Stomach smooth muscle (tissue), 2 donors: ENCODE measurements at regions not wholly inside any gene's neighbourhood (a gene's known extent, or its start where the extent isn't known, plus 50 kb on each side); places are given as distances from the start of the nearest gene placed in this dataset.

Experiments
- H3K27ac ChIP-seq: one replicate; pipeline ENCODE4 v1.7.0; 2013; ENCODE audit warnings: mild to moderate bottlenecking, low read length, inconsistent platforms
- H3K27me3 ChIP-seq, 2 donors: one replicate each; pipeline ENCODE4 v1.7.0; 2013; ENCODE audit warnings: low read length in 2 of 2; ENCODE audit not compliant: insufficient read depth in 2 of 2, control insufficient read depth in 1 of 2
- H3K36me3 ChIP-seq, 2 donors: one replicate each; pipeline ENCODE4 v1.7.0; 2013; ENCODE audit warnings: low read length in 2 of 2; ENCODE audit not compliant: control insufficient read depth in 2 of 2, insufficient read depth in 2 of 2
- H3K4me1 ChIP-seq: one replicate; pipeline ENCODE4 v1.7.0; 2013; ENCODE audit warnings: low read length; ENCODE audit not compliant: control insufficient read depth, insufficient read depth
- H3K4me3 ChIP-seq, 2 donors: one replicate each; pipeline ENCODE4 v1.7.0; 2013; ENCODE audit warnings: low read length in 2 of 2
- H3K9ac ChIP-seq, 2 donors: one replicate each; pipeline ENCODE4 v1.7.0; 2013; ENCODE audit warnings: low read length in 2 of 2, mild to moderate bottlenecking in 1 of 2
- H3K9me3 ChIP-seq, 2 donors: one replicate each; pipeline ENCODE4 v1.7.0; 2013; ENCODE audit warnings: low read length in 2 of 2; ENCODE audit not compliant: control insufficient read depth in 2 of 2
- donor health status: healthy.
- donor health status: Pancreatic carcinoma.

GRCh38 chr3:162498626-162499025 is 1002.0 kb downstream of the OTOL1 start:
- Histone ChIP-seq H3K9me3 (peaks cover 0 to 2% of the 10 kb centered on the region in 2 donors), H3K4me1 (no peaks in the 10 kb centered on the region), H3K27ac (no peak overlapping the region), H3K4me3 (no peak overlapping the region), H3K9ac (no peak overlapping the region), H3K36me3 (no peaks in the 10 kb centered on the region), H3K27me3 (no peaks in the 10 kb centered on the region)

- Histone ChIP-seq H3K9ac (no peak overlapping the region), H3K36me3 (no peaks in the 10 kb centered on the region), H3K4me1 (no peaks in the 10 kb centered on the region), H3K27me3 (no peaks in the 10 kb centered on the region), H3K27ac (no peak overlapping the region), H3K4me3 (no peak overlapping the region), H3K9me3 (no peaks in the 10 kb centered on the region)
Measured at GRCh38 chr3:162507397-162507796, 1010.8 kb downstream of the OTOL1 start.

- H3K9me3 ChIP-seq = no peaks in the 10 kb centered on the region
- no peaks in the 10 kb centered on the region for H3K27me3 ChIP-seq
- no peaks in the 10 kb centered on the region for H3K4me1 ChIP-seq
- no peak overlapping the region for H3K27ac ChIP-seq
- no peak overlapping the region for H3K4me3 ChIP-seq
- H3K36me3 ChIP-seq = no peaks in the 10 kb centered on the region
- no peak overlapping the region for H3K9ac ChIP-seq
Measured at GRCh38 chr3:162512488-162512887, 1015.9 kb downstream of the OTOL1 start.

- Histone ChIP-seq H3K36me3 (no peaks in the 10 kb centered on the region), H3K27ac (no peak overlapping the region), H3K27me3 (no peaks in the 10 kb centered on the region), H3K4me3 (no peak overlapping the region), H3K4me1 (no peaks in the 10 kb centered on the region), H3K9ac (no peak overlapping the region), H3K9me3 (no peaks in the 10 kb centered on the region)
Measured at GRCh38 chr3:162517110-162517509, 1020.5 kb downstream of the OTOL1 start.

DNA sequence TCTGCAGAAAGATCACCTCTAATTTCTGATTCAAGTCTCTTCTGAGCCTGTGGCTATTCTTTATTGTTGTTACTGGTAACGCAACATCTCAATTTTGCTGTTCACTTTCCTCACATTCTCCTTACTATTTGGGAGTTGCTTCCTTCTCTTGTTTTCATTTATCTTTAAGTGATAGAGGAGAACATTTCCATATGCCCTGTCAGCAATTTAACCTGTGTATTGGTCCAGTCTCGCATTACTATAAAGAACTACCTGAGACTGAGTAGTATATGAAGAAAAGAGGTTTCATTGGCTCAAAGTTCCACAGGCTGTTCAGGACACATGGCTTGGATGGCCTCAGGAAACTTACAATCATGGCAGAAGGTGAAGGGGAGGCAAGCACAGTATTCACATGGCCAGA is 1025.1 kb downstream of the OTOL1 start:
- no peaks in the 10 kb centered on the region for H3K36me3 ChIP-seq
- no peaks in the 10 kb centered on the region for H3K9me3 ChIP-seq
- H3K9ac ChIP-seq = no peak overlapping the region
- no peak overlapping the region for H3K4me3 ChIP-seq
- H3K27ac ChIP-seq = no peak overlapping the region
- peaks cover 3% of the 10 kb centered on the region for H3K4me1 ChIP-seq
- no peaks in the 10 kb centered on the region for H3K27me3 ChIP-seq

- no peak overlapping the region for H3K9ac ChIP-seq
- H3K9me3 ChIP-seq = no peaks in the 10 kb centered on the region
- H3K4me1 ChIP-seq = peaks cover 3% of the 10 kb centered on the region
- H3K27ac ChIP-seq = no peak overlapping the region
- H3K27me3 ChIP-seq = no peaks in the 10 kb centered on the region
- H3K4me3 ChIP-seq = no peak overlapping the region
- no peaks in the 10 kb centered on the region for H3K36me3 ChIP-seq
Measured at GRCh38 chr3:162525066-162525742, 1028.6 kb downstream of the OTOL1 start.

- no peaks in the 10 kb centered on the region for H3K36me3 ChIP-seq
- peaks cover 3% of the 10 kb centered on the region for H3K4me1 ChIP-seq
- no peak overlapping the region for H3K4me3 ChIP-seq
- H3K27ac ChIP-seq = no peak overlapping the region
- no peaks in the 10 kb centered on the region for H3K27me3 ChIP-seq
- H3K9me3 ChIP-seq = no peaks in the 10 kb centered on the region
- H3K9ac ChIP-seq = no peak overlapping the region
Measured at GRCh38 chr3:162525771-162526170, 1029.2 kb downstream of the OTOL1 start.

DNA sequence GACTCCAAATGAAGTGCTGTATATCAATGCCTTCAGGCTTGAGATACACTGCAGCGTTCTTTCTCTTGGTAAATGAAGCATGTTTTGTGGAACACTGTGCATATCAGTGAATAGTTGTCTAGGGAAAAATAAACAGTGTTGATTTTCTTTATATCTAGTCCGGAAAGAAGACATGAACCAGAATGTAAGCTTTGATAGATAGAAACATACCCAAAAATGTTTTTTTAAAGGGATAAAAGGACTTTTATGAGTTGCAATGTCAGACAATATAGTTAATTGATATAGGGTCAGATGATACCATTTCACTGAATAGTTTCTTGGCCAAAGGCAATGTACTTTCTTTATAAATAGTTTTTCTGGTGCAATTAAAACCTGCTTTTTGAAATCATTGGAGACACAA is 1037.8 kb downstream of the OTOL1 start:
- Histone ChIP-seq H3K4me3 (no peak overlapping the region), H3K27me3 (no peaks in the 10 kb centered on the region), H3K36me3 (no peaks in the 10 kb centered on the region), H3K4me1 (no peaks in the 10 kb centered on the region), H3K9ac (no peak overlapping the region), H3K9me3 (no peaks in the 10 kb centered on the region), H3K27ac (no peak overlapping the region)

DNA sequence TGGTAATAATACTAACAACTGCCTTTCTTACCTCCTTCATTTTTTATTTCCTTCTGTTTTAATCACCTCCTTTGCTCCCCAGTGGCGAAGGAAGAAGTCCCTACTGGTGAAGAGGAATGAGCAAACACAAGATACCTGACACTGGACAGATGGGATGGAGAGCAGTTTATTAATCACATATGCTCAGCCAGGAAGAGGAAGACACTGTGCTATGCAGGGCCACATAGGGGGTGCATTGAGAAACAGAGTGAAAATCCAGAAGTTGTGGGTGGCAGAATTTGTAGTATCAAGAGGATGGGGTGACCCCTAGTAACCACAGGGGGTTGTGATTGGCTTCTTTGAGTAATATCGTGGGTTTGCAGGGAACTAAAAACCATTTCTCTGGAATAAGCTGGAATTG is 1041.9 kb downstream of the OTOL1 start:
- Histone ChIP-seq H3K4me1 (no peaks in the 10 kb centered on the region), H3K27me3 (no peaks in the 10 kb centered on the region), H3K9me3 (no peaks in the 10 kb centered on the region), H3K9ac (no peak overlapping the region), H3K27ac (no peak overlapping the region), H3K36me3 (no peaks in the 10 kb centered on the region), H3K4me3 (no peak overlapping the region)

- Histone ChIP-seq H3K36me3 (no peaks in the 10 kb centered on the region), H3K4me1 (no peaks in the 10 kb centered on the region), H3K4me3 (no peak overlapping the region), H3K9ac (no peak overlapping the region), H3K27ac (no peak overlapping the region), H3K27me3 (no peaks in the 10 kb centered on the region), H3K9me3 (no peaks in the 10 kb centered on the region)
Measured at GRCh38 chr3:162538906-162539305, 1042.3 kb downstream of the OTOL1 start.

DNA sequence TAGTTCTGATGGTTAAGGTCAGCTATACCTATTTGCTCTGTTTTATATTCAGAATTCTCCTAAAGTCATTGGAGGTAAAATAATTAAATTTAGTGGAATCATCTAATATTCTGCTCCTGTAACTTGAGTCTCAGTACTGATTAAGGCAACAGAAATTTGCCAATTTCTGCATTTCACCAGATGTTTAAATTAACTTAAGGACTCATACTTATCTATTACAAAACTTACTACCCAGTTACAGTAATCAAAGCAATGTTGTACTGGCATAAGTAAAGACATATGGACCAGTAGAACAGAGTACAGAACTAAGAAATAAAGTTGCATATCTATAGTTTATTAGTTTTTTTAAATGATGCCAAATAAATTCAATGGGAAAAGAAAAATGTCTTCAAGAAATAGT is 1043.8 kb downstream of the OTOL1 start:
- Histone ChIP-seq H3K36me3 (no peaks in the 10 kb centered on the region), H3K4me1 (no peaks in the 10 kb centered on the region), H3K9me3 (no peaks in the 10 kb centered on the region), H3K4me3 (no peak overlapping the region), H3K27ac (no peak overlapping the region), H3K9ac (no peak overlapping the region), H3K27me3 (no peaks in the 10 kb centered on the region)
